ENCODE measurements at regions not wholly inside any gene's neighbourhood (a gene's known extent, or its start where the extent isn't known, plus 50 kb on each side); places are given as distances from the start of the nearest gene placed in this dataset.
A peak's percentile ranks its signal among the peaks of the same experiment; 100 is the strongest.

GRCh38 chr22:22742641-22743040 is 98.2 kb downstream of the GGTLC2 start:
- Mint-ChIP-seq H3K27me3 (peaks cover 8 to 23% of the 10 kb centered on the region in 2 donors), H3K9me3 (no peaks in the 10 kb centered on the region), H3K36me3 (peaks cover 0 to 3% (median 0%) of the 10 kb centered on the region in 3 donors), H3K27ac (peak overlapping the region in 1 of 8 donors; percentile 33), H3K4me1 (peaks cover 35 to 45% (median 39%) of the 10 kb centered on the region in 3 donors), H3K4me3 (no peak overlapping the region)
- Histone ChIP-seq H3K27ac (ENCODE audit: low read depth, low read length) (no peak overlapping the region), H3K9me3 (ENCODE audit: low read length) (no peaks in the 10 kb centered on the region), H3K27me3 (ENCODE audit: insufficient read depth, low read length, poor library complexity, severe bottlenecking) (no peaks in the 10 kb centered on the region), H3K36me3 (ENCODE audit: insufficient read depth, low read length) (no peaks in the 10 kb centered on the region), H3K4me3 (ENCODE audit: low read length) (no peak overlapping the region), H3K4me1 (ENCODE audit: insufficient read depth, low read length) (peaks cover 17% of the 10 kb centered on the region)
- DNase-seq: no peak
- ChIA-PET CTCF (interaction anchor here (1.0 to 7.4 kb wide), 4 partner anchors 11 to 140 kb away, joined by 4 to 178 read pairs (median 26); partner anchors contain the start of gene IGLL5), POLR2A (no interaction called here)

GRCh38 chr22:22743128-22743760 is 98.8 kb downstream of the GGTLC2 start:
- H3K9me3 Mint-ChIP-seq: no peaks in the 10 kb centered on the region
- ChIA-PET POLR2A (no interaction called here), CTCF (interaction anchor here (1.4 to 7.4 kb wide), 6 partner anchors 10 to 139 kb away, joined by 3 to 178 read pairs (median 12); partner anchors contain the start of gene IGLL5)
- no peaks in the 10 kb centered on the region for H3K9me3 ChIP-seq (ENCODE audit: low read length)
- DNase-seq: no peak
- peaks cover 8 to 23% of the 10 kb centered on the region in 2 donors for H3K27me3 Mint-ChIP-seq
- no peak overlapping the region for H3K4me3 ChIP-seq (ENCODE audit: low read length)
- peaks cover 0 to 3% (median 0%) of the 10 kb centered on the region in 3 donors for H3K36me3 Mint-ChIP-seq
- peaks cover 35 to 45% (median 39%) of the 10 kb centered on the region in 3 donors for H3K4me1 Mint-ChIP-seq
- no peaks in the 10 kb centered on the region for H3K27me3 ChIP-seq (ENCODE audit: insufficient read depth, low read length, poor library complexity, severe bottlenecking)
- no peak overlapping the region for H3K27ac ChIP-seq (ENCODE audit: low read depth, low read length)
- H3K4me3 Mint-ChIP-seq: no peak overlapping the region
- no peaks in the 10 kb centered on the region for H3K36me3 ChIP-seq (ENCODE audit: insufficient read depth, low read length)
- peaks cover 13% of the 10 kb centered on the region for H3K4me1 ChIP-seq (ENCODE audit: insufficient read depth, low read length)
- peak overlapping the region in 3 of 8 donors; percentile 2 to 33 (median 20) for H3K27ac Mint-ChIP-seq

- H3K36me3 ChIP-seq (ENCODE audit: insufficient read depth, low read length): no peaks in the 10 kb centered on the region
- Mint-ChIP-seq H3K4me1 (peaks cover 40 to 45% (median 41%) of the 10 kb centered on the region in 3 donors), H3K4me3 (no peak overlapping the region), H3K9me3 (no peaks in the 10 kb centered on the region), H3K27ac (no peak overlapping the region), H3K36me3 (peaks cover 0 to 3% (median 0%) of the 10 kb centered on the region in 3 donors), H3K27me3 (peaks cover 8 to 23% of the 10 kb centered on the region in 2 donors)
- no peaks in the 10 kb centered on the region for H3K27me3 ChIP-seq (ENCODE audit: insufficient read depth, low read length, poor library complexity, severe bottlenecking)
- POLR2A ChIA-PET: no interaction called here
- no peak for DNase-seq
- no peak overlapping the region for H3K4me3 ChIP-seq (ENCODE audit: low read length)
- no peak overlapping the region for H3K27ac ChIP-seq (ENCODE audit: low read depth, low read length)
- CTCF ChIA-PET: interaction anchor here (0.9 to 7.4 kb wide), 25 partner anchors 9 to 211 kb away, joined by 3 to 178 read pairs (median 11); partner anchors contain the start of gene IGLL5
- H3K4me1 ChIP-seq (ENCODE audit: insufficient read depth, low read length): peaks cover 8% of the 10 kb centered on the region
- no peaks in the 10 kb centered on the region for H3K9me3 ChIP-seq (ENCODE audit: low read length)
Measured at GRCh38 chr22:22744412-22745224, 100.2 kb downstream of the GGTLC2 start.

- Mint-ChIP-seq H3K27me3 (peaks cover 5 to 14% of the 10 kb centered on the region in 2 donors), H3K9me3 (no peaks in the 10 kb centered on the region), H3K27ac (peak overlapping the region in 6 of 8 donors; percentile 7 to 91 (median 36)), H3K4me3 (peak overlapping the region in 3 of 7 donors; percentile 10 to 50 (median 31)), H3K36me3 (peaks cover 0 to 2% (median 0%) of the 10 kb centered on the region in 3 donors), H3K4me1 (peaks cover 40 to 52% (median 44%) of the 10 kb centered on the region in 3 donors)
- no peaks in the 10 kb centered on the region for H3K27me3 ChIP-seq (ENCODE audit: insufficient read depth, low read length, poor library complexity, severe bottlenecking)
- no peak overlapping the region for H3K4me3 ChIP-seq (ENCODE audit: low read length)
- POLR2A ChIA-PET: interaction anchor here (1.1 kb wide), 1 partner anchor 25 kb away, joined by 3 read pairs; no protein-coding TSS in a partner anchor
- no peak overlapping the region for H3K27ac ChIP-seq (ENCODE audit: low read depth, low read length)
- peak in 4 of 5 donors; percentile 39 to 73 (median 48) for DNase-seq
- H3K36me3 ChIP-seq (ENCODE audit: insufficient read depth, low read length): no peaks in the 10 kb centered on the region
- H3K9me3 ChIP-seq (ENCODE audit: low read length): no peaks in the 10 kb centered on the region
- CTCF ChIA-PET: interaction anchor here (0.8 to 7.4 kb wide), 34 partner anchors 8 to 211 kb away, joined by 3 to 178 read pairs (median 8); partner anchors contain the start of gene IGLL5
- peaks cover 8% of the 10 kb centered on the region for H3K4me1 ChIP-seq (ENCODE audit: insufficient read depth, low read length)
Measured at GRCh38 chr22:22745225-22746060, 101.0 kb downstream of the GGTLC2 start.

GRCh38 chr22:22746061-22746962 is 101.9 kb downstream of the GGTLC2 start:
- no peaks in the 10 kb centered on the region for H3K9me3 Mint-ChIP-seq
- H3K4me3 Mint-ChIP-seq: peak overlapping the region in 3 of 7 donors; percentile 35 to 73 (median 66)
- H3K27ac Mint-ChIP-seq: peak overlapping the region; percentile 30 to 91 (median 81)
- H3K4me1 Mint-ChIP-seq: peaks cover 40 to 52% (median 45%) of the 10 kb centered on the region in 3 donors
- CTCF ChIA-PET: interaction anchor here (0.8 to 7.4 kb wide), 34 partner anchors 9 to 210 kb away, joined by 3 to 178 read pairs (median 6); partner anchors contain the start of gene IGLL5
- Histone ChIP-seq H3K27me3 (ENCODE audit: insufficient read depth, low read length, poor library complexity, severe bottlenecking) (no peaks in the 10 kb centered on the region), H3K9me3 (ENCODE audit: low read length) (no peaks in the 10 kb centered on the region), H3K4me3 (ENCODE audit: low read length) (no peak overlapping the region), H3K27ac (ENCODE audit: low read depth, low read length) (no peak overlapping the region), H3K36me3 (ENCODE audit: insufficient read depth, low read length) (no peaks in the 10 kb centered on the region), H3K4me1 (ENCODE audit: insufficient read depth, low read length) (peaks cover 8% of the 10 kb centered on the region)
- no peaks in the 10 kb centered on the region for H3K36me3 Mint-ChIP-seq
- peaks cover 5 to 10% of the 10 kb centered on the region in 2 donors for H3K27me3 Mint-ChIP-seq
- POLR2A ChIA-PET: interaction anchor here (1.1 kb wide), 1 partner anchor 26 kb away, joined by 3 read pairs; no protein-coding TSS in a partner anchor
- DNase-seq: no peak

GRCh38 chr22:22746963-22747933 is 102.8 kb downstream of the GGTLC2 start:
- Mint-ChIP-seq H3K9me3 (no peaks in the 10 kb centered on the region), H3K4me1 (peaks cover 46 to 57% (median 50%) of the 10 kb centered on the region in 3 donors), H3K36me3 (no peaks in the 10 kb centered on the region), H3K27ac (peak overlapping the region; percentile 30 to 91 (median 84)), H3K4me3 (peak overlapping the region in 6 of 7 donors; percentile 3 to 73 (median 48)), H3K27me3 (peaks cover 2 to 10% of the 10 kb centered on the region in 2 donors)
- CTCF ChIA-PET: interaction anchor here (0.9 to 7.4 kb wide), 16 partner anchors 9 to 209 kb away, joined by 3 to 178 read pairs (median 12); partner anchors contain the start of gene IGLL5
- Histone ChIP-seq H3K27me3 (ENCODE audit: insufficient read depth, low read length, poor library complexity, severe bottlenecking) (no peaks in the 10 kb centered on the region), H3K9me3 (ENCODE audit: low read length) (no peaks in the 10 kb centered on the region), H3K4me3 (ENCODE audit: low read length) (no peak overlapping the region), H3K4me1 (ENCODE audit: insufficient read depth, low read length) (peaks cover 8% of the 10 kb centered on the region), H3K36me3 (ENCODE audit: insufficient read depth, low read length) (no peaks in the 10 kb centered on the region), H3K27ac (ENCODE audit: low read depth, low read length) (no peak overlapping the region)
- POLR2A ChIA-PET: no interaction called here
- DNase-seq: no peak
